Heart right ventricle (tissue), 16 donors: ENCODE measurements at regions not wholly inside any gene's neighbourhood (a gene's known extent, or its start where the extent isn't known, plus 50 kb on each side); places are given as distances from the start of the nearest gene placed in this dataset.

Source experiments
- ATAC-seq, 8 donors: fragments of 200-7000 bp; cut with Tn5 transposase; one replicate each; pipeline ENCODE4 v1.9.1; 2020; ENCODE audit warnings: mild to moderate bottlenecking in 8 of 8, moderate library complexity in 8 of 8, moderate number of reproducible peaks in 1 of 8
- DNase-seq, 2 donors: peaks; one replicate each; pipeline ENCODE4 v3.0.0-alpha.2; 2020
- H3K27ac ChIP-seq, 10 donors: fragments of 200-600 bp; sonication (generic) in 2 of 10; one replicate each; pipeline versions ENCODE4 v1.5.0 to v1.8.0; 2020 to 2022; ENCODE audit warnings: mild to moderate bottlenecking in 3 of 10
- H3K27me3 ChIP-seq, 7 donors: fragments of 200-600 bp; one replicate each; pipeline ENCODE4 v1.8.0; 2021 to 2022; ENCODE audit warnings: mild to moderate bottlenecking in 2 of 7
- H3K36me3 ChIP-seq, 9 donors: fragments of 200-600 bp; sonication (generic) in 1 of 9; one replicate each; pipeline versions ENCODE4 v1.5.0 to v1.8.0; 2020 to 2022; ENCODE audit warnings: mild to moderate bottlenecking in 2 of 9
- H3K4me1 ChIP-seq, 9 donors: fragments of 200-600 bp; sonication (generic) in 1 of 9; one replicate each; pipeline versions ENCODE4 v1.5.0 to v1.8.0; 2020 to 2022; ENCODE audit warnings: mild to moderate bottlenecking in 4 of 9
- H3K4me3 ChIP-seq, 10 donors: fragments of 200-600 bp; sonication (generic) in 2 of 10; one replicate each; pipeline versions ENCODE4 v1.5.0 to v1.8.0; 2020 to 2022; ENCODE audit warnings: mild to moderate bottlenecking in 7 of 10, moderate library complexity in 2 of 10
- H3K9me3 ChIP-seq, 11 donors: fragments of 200-600 bp in 10 of 11; sonication (generic) in 2 of 11; one replicate each; pipeline versions ENCODE4 v1.5.0 to v1.8.0; 2013 to 2022; ENCODE audit warnings: mild to moderate bottlenecking in 2 of 11, control low read depth in 1 of 11, moderate library complexity in 1 of 11
- WGBS, 2 donors: extraction: QIAGEN DNeasy Blood & Tissue Kit; methylation state at CpG; one replicate each; pipeline ENCODE4 v1.1.7; 2013; ENCODE audit warnings: inconsistent platforms in 1 of 2; 5-methylcytosine and 5-hydroxymethylcytosine counted together
- intact Hi-C, 10 donors: fragments of 100-400 bp; cut with DNase I; formaldehyde crosslinking; loops; one replicate each; pipeline versions ENCODE4 v1.11.1 to v1.14.2; 2022
- TF ChIP-seq, protein P1 (sequence below), 9 donors: fragments of 200-600 bp; sonication (generic) in 2 of 9; IDR thresholded peaks; one replicate each; pipeline versions ENCODE4 v1.5.0 to v1.8.0; 2021 to 2022; ENCODE audit warnings: antibody characterized with exemption in 9 of 9, mild to moderate bottlenecking in 5 of 9, moderate library complexity in 1 of 9
- donor health status: Arrhythmogenic right ventricular cardiomyopathy.
- donor health status: ischemic (EF 13 %, LVEDD 7.1; RV severe dilation, severe dysfunction).
- donor health status: healthy with polysubstance abuse.
- donor health status: DM: no; HTN: yes; CAD: no.
- donor health status: DM: no; HTN: no; CAD: no.
- donor health status: ischemic (EF 25% LVEDD 6.9; RV normal size, moderate dysfunction).
- donor health status: ischemic (EF 25% LVEDD 5.7; RV mildly dilated, moderate dysfunction).
- donor health status: healthy.
- donor health status: DM: yes; HTN: yes; CAD: no.
- donor health status: Ischemic cardiomyopathy.
- donor health status: ischemic (EF 35%, LVEDD 5.7; RV mildly dilated, moderate dysfunction).
- donor health status: nonischemic (EF 11% LVEDD 7.7; RV severe dilation, severe dysfunction).
- donor health status: DM: yes; HTN: yes; CAD: no.
- donor health status: PGD.
- donor health status: ischemic (EF 29% LVEDD 5.4; RV normal size, mild dysfunction).
- donor health status: nonischemic (EF 23%, LVEDD 6.1; RV moderate dilation, normal function).

DNA sequence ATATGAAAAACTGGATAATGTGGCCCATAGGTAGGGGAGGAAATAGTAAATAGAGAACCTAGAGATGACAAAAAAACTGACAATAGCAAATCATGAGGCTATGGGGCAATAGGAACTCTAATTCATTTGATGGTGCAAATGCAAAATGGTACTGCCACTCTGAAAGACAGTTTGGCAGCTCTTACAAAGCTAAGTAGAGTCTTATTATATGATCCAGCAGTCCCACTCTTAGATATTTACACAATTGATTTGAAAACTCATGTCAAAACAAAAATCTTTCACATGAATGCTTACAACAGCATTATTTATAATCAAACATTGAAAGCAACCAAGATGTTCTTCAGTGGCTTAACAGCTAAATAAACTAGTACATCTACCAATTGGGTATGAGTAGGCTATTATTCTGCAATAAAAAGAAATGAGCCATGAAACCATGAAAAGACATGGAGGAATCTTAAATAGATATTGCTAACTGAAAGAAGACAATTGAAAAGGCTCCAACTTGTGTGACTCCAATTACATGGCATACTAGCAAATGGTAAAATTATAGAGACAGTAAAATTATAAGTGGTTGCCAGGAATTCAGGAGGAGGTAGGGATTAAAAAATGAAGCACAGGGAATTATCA lies 321.8 kb upstream of the STAC start:
- H3K27me3 ChIP-seq = peaks cover 0 to 11% (median 0%) of the 10 kb centered on the region in 7 donors
- H3K4me3 ChIP-seq = no peak overlapping the region
- no peak for ATAC-seq
- no peaks in the 10 kb centered on the region for H3K36me3 ChIP-seq
- TF ChIP-seq, protein P1, sequence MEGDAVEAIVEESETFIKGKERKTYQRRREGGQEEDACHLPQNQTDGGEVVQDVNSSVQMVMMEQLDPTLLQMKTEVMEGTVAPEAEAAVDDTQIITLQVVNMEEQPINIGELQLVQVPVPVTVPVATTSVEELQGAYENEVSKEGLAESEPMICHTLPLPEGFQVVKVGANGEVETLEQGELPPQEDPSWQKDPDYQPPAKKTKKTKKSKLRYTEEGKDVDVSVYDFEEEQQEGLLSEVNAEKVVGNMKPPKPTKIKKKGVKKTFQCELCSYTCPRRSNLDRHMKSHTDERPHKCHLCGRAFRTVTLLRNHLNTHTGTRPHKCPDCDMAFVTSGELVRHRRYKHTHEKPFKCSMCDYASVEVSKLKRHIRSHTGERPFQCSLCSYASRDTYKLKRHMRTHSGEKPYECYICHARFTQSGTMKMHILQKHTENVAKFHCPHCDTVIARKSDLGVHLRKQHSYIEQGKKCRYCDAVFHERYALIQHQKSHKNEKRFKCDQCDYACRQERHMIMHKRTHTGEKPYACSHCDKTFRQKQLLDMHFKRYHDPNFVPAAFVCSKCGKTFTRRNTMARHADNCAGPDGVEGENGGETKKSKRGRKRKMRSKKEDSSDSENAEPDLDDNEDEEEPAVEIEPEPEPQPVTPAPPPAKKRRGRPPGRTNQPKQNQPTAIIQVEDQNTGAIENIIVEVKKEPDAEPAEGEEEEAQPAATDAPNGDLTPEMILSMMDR (IDR thresholded peaks at IDR 0.05) = no peak
- H3K27ac ChIP-seq = no peak overlapping the region
- peaks cover 0 to 5% (median 0%) of the 10 kb centered on the region in 11 donors for H3K9me3 ChIP-seq
- H3K4me1 ChIP-seq = no peaks in the 10 kb centered on the region
- no peak for DNase-seq
- intact Hi-C loops = no loop called here

DNA sequence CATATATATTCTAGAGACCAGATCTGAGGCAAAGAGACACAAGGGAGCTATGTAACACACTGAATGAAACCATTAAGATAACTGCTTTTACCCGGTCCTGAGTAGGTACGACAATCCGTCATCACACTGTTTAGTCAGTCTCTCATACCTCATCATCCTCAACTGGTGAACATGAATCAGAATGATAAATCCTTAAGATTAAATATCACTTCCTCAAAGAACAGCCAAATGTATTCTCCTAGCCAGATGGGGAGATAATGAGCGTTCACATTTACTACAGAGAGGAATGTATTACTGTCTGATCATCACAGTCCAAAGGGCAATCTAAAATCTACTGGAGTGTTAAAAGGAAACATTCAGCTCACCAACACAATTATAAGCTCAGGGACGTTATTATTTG lies 319.4 kb upstream of the STAC start:
- Histone ChIP-seq H3K4me1 (no peaks in the 10 kb centered on the region), H3K27me3 (no peaks in the 10 kb centered on the region), H3K9me3 (no peaks in the 10 kb centered on the region), H3K4me3 (no peak overlapping the region), H3K36me3 (no peaks in the 10 kb centered on the region), H3K27ac (no peak overlapping the region)
- TF ChIP-seq, protein P1 (IDR thresholded peaks at IDR 0.05) = no peak
- DNase-seq = no peak
- WGBS, 2 donors = 66 to 67% methylated on average over 5 of the region's 5 CpGs
- no peak for ATAC-seq
- intact Hi-C loops = no loop called here

DNA sequence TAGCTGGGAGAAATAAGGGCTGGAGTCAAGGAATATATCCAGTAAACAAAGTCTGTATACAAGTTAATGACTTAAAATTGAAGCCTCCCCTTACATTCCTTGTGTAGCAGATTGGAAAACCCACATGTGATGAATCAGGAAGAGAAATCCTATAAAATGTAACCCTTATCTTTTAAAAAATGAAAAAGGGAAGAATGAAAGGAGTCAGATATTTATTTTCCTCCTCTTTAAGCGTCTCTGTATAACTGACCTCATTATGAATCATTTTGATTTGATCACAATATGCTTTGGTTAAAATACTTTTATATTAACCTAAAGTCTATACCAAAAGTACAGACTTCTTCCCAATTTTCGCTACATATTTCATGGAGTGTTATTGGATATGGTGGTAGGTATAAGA lies 316.3 kb upstream of the STAC start:
- WGBS, 2 donors = 88 to 91% methylated on average over 2 of the region's 2 CpGs
- intact Hi-C loops = no loop called here

DNA sequence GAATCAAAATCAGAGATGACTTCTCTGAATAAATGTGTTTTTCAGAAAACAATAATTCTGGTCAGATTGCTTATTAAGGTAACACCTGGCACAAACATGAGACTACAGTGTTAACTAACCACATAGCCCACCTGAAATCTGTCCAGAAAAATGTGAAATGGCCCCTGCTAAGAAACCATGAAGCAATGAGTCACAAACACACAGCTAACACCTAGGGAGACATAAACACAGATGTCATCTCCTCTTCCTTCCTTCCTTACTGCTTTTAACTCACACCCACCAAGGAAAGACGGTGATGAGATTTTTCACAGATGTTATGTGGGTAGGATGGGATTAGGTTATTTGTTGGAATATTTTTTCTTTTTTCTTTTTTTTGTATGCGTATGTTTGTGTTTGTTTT lies 315.0 kb upstream of the STAC start:
- WGBS, 2 donors = 73 to 75% methylated on average over 2 of the region's 2 CpGs
- ATAC-seq (no peak), DNase-seq (no peak)
- H3K4me3 ChIP-seq = no peak overlapping the region
- no peaks in the 10 kb centered on the region for H3K27me3 ChIP-seq
- TF ChIP-seq, protein P1 (IDR thresholded peaks at IDR 0.05) = no peak
- no peaks in the 10 kb centered on the region for H3K36me3 ChIP-seq
- intact Hi-C loops = no loop called here
- no peak overlapping the region for H3K27ac ChIP-seq
- no peaks in the 10 kb centered on the region for H3K4me1 ChIP-seq
- H3K9me3 ChIP-seq = peaks cover 0 to 3% (median 0%) of the 10 kb centered on the region in 11 donors

More for the DNA sequence above, 316.3 kb upstream of the STAC start:
- DNase-seq = no peak
- Histone ChIP-seq H3K4me1 (no peaks in the 10 kb centered on the region), H3K4me3 (no peak overlapping the region), H3K36me3 (no peaks in the 10 kb centered on the region), H3K9me3 (no peaks in the 10 kb centered on the region), H3K27me3 (no peaks in the 10 kb centered on the region), H3K27ac (no peak overlapping the region)
- no peak for ATAC-seq
- TF ChIP-seq, protein P1 (IDR thresholded peaks at IDR 0.05) = no peak
